HG02642 (cell line): ENCODE measurements at regions not wholly inside any gene's neighbourhood (a gene's known extent, or its start where the extent isn't known, plus 50 kb on each side); places are given as distances from the start of the nearest gene placed in this dataset.
"Not testable (repeated sequence)": the region's sequence is repeated elsewhere in the genome, so short reads cannot be mapped to it uniquely, and the experiment has no call there.

Experiments used
- ATAC-seq: cut with Tn5 transposase; IDR thresholded peaks from one replicate; pipeline ENCODE4 v1.9.1; 2021; ENCODE audit warnings: mild to moderate bottlenecking; ENCODE audit not compliant: unreplicated experiment, poor library complexity

- no peak for ATAC-seq
These were observed 126.0 kb upstream of the TENT5A start for GRCh38 chr6:81878479-81878878.

GRCh38 chr6:81876971-81877370 lies 124.5 kb upstream of the TENT5A start:
- ATAC-seq = no peak

- no peak for ATAC-seq
These were observed 123.4 kb upstream of the TENT5A start for GRCh38 chr6:81875782-81876293.

DNA sequence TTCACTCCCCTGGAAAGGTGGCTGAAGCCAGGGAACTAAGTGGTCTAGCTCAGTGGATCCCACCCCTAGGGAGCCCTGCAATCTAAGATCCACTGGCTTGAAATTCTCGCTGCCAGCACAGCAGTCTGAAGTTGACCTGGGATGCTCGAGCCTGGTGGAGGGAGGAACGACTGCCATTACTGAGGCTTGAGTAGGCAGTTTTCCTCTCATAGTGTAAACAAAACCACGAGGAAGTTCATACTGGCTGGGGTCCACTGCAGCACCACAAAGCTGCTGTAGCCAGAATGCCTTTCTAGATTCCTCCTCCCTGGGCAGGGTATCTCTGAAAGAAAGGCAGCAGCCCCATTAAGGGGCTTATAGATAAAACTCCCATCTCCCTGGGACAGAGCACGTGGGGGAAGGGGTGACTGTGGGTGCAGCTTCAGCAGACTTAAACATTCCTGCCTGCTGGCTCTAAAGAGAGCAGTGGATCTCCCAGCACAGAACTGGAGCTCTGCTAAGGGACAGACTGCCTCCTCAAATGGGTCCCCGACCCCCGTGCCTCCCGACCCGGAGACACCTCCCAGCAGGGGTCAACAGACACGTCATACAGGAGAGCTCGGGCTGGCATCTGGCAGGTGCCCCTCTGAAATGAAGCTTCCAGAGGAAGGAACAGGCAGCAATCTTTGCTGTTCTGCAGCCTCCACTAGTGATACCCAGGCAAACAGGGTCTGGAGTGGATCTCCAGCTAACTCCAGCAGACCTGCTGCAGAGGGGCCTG lies 117.4 kb upstream of the TENT5A start:
- ATAC-seq = not testable (repeated sequence)

- no peak for ATAC-seq
These were observed 113.2 kb upstream of the TENT5A start for GRCh38 chr6:81865712-81866111.

GRCh38 chr6:81864124-81864523 lies 111.6 kb upstream of the TENT5A start:
- no peak for ATAC-seq

DNA sequence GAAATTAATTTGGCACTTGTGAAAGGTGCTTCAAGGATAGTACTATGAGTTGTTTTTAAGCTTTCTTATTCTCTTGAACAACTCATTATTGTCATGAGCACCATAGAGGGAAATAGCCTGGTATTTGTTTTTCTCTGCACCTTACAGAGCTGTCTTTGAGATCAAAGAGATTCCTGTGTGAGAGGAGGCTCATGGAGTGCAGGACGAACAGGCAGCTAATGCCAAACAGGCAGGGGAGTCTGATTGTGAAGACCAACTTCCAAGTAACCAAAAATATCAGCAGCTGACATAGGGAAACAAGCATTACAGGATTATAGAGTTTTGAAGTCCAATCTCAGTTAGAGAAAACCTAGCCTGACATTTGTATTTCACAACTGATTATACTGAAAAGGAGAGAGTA lies 110.6 kb upstream of the TENT5A start:
- no peak for ATAC-seq

DNA sequence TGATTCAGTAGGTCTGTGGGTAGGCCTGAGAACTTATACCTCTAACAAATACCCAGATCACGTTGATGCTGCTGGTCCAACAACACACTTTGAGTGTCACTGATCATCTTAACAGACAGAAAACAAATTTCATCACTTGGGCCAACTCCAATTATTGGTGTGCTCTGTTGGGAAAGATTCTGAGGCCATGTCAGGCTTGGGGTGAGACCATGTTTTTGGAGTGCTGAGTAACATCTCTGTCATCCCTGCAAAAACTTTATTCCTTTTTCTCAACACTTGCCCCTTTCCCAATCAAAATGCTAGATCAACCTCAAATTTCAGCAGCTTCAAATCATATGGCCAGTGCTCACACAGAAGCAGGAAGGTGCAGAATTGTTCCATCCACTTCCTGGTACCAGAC lies 108.8 kb upstream of the TENT5A start:
- no peak for ATAC-seq

- no peak for ATAC-seq
These were observed 107.4 kb upstream of the TENT5A start for GRCh38 chr6:81859884-81860283.

GRCh38 chr6:81857812-81858211 lies 105.3 kb upstream of the TENT5A start:
- no peak for ATAC-seq

GRCh38 chr6:81856872-81857271 lies 104.4 kb upstream of the TENT5A start:
- ATAC-seq = no peak

- no peak for ATAC-seq
These were observed 102.0 kb upstream of the TENT5A start for GRCh38 chr6:81854474-81854873.

GRCh38 chr6:81853975-81854374 lies 101.5 kb upstream of the TENT5A start:
- no peak for ATAC-seq

GRCh38 chr6:81849248-81849647 lies 96.8 kb upstream of the TENT5A start:
- no peak for ATAC-seq

DNA sequence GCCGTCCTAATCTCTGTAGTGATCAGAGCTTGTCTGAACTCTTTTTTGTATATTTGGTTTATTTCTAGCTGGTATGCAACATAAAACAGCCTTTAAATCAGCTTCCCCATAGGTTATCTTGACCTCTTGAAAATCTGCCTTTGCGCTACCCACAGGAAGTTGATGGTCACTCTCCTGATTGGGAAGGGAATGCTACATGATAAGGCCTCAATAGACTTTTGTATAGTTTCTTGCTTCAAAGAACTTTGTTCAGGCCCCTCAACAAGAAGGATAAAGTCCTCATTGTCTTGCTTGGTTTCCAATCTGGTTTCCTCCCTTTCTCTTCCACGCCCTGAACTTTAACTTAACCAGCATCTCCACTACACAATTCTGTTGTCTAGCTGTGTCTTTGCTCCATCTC lies 95.4 kb upstream of the TENT5A start:
- ATAC-seq = no peak

- no peak for ATAC-seq
These were observed 92.2 kb upstream of the TENT5A start for GRCh38 chr6:81844686-81845085.

GRCh38 chr6:81843302-81843701 lies 90.8 kb upstream of the TENT5A start:
- ATAC-seq = no peak

- no peak for ATAC-seq
These were observed 89.8 kb upstream of the TENT5A start for GRCh38 chr6:81842254-81842653.

DNA sequence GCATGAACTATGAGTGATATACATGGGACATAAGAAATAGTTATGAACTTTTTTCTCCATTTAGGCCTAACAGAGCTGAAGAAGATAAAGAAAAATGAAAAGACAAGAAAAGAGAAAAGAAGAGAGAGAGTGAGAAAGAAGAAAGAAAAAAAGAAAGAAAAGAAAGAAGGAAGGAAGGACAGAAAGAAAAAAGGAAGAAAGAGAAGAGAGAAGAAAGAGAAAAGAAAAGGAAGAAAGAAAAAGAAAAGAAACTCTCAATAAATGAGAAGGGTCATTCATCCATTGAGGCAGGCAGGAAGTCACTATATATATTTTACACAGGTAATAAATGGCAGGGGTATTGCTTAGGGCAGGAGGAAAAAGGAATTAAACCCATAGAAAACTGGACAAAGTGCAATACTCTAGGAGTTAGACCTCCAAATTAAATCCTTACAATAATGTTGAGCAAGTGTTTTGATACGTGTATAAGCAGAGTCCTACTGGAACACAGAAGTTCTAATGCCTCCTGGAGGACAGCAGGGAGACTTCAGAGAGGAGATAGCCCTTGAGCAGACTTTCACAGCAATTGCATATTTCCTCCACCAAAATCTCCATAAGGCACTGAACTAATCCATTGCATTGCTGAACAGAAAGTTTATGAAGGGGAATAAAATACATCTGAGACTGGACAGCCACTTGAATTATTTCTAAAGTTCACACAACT lies 86.4 kb upstream of the TENT5A start:
- ATAC-seq = no peak

DNA sequence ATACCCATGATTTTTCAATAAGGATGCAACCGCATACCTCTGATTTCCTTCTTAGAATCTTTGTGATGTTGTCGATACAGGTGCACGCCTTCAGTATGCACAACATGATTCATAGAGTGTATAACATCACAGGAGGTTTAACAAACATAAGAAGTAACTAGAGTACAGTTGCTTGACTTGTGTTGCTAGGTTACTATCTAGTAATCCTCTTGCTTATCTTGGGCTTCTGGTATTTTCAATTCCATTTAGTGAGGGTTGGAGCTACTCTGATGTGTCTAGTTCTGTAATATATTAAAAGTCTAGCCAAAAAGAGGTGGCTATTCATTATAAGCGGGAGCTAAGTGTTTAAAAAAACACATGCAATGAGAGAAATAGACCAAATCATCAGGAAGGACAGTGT lies 85.5 kb upstream of the TENT5A start:
- ATAC-seq = no peak

DNA sequence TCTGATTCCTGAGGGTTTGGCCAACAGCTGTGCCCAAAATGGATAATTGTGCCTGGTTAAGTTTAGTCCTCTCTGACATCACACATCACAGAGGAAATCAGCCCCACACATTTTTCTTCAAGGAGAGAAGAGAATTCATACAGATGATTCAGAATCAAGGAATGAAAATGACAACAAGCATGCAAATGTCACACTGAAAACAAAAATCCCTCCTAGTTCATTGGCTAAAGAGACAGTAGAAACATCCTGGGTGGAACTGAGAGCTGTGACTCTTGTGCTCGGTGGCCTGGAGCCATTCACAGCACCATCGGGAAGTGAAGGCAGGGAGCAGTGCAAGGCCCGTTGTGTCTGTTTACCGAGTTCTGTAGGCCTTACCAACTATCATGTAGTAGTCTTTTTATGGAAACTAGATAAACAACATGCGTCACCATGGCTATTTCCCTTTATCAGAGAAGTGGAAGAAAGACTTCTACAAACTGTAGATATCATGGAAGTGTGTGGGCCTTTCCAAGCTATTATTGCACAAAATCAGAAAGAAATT lies 81.7 kb upstream of the TENT5A start:
- no peak for ATAC-seq
